ENCODE measurements at regions not wholly inside any gene's neighbourhood (a gene's known extent, or its start where the extent isn't known, plus 50 kb on each side); places are given as distances from the start of the nearest gene placed in this dataset.

DNA sequence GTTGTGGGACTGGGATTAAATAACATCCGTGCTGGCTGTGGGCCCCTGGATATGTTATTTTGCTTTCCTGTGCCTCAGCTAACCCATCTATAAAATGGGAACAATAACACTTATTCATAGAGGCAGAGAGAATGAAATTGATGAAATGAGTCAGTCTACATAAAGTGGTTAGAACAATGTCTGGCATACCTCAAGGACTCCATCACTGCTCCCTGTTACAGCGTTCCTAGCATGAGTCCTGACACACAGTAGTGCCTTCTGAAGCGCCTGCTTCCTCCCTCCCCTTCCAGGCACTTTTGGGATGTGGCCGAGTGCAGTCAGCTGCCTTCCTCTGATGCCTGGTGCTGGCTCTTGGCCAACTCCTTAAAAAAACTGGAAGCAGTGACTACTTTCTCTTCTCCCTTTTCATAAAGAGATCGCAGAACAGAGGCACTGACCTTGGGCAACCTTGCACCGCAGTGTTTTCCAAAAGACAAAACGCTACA, 108.4 kb upstream of the ZMIZ1 start:
- Histone ChIP-seq H3K27me3 (no peaks in the 10 kb centered on the region), H3K9me3 (no peaks in the 10 kb centered on the region), H3K27ac (peak overlapping the region in 1 of 2 donors; percentile 41), H3K4me1 (peaks cover 9 to 35% of the 10 kb centered on the region in 2 donors), H3K4me3 (no peak overlapping the region), H3K36me3 (no peaks in the 10 kb centered on the region)
- DNase-seq, result peak in 3 of 4 donors; percentile 64 to 83 (median 78)
- ATAC-seq, result peak; percentile 44
- TF ChIP-seq CTCF (IDR thresholded peaks at IDR 0.05), result no peak
- intact Hi-C loops (cut with DNase I), result no loop called here

DNA sequence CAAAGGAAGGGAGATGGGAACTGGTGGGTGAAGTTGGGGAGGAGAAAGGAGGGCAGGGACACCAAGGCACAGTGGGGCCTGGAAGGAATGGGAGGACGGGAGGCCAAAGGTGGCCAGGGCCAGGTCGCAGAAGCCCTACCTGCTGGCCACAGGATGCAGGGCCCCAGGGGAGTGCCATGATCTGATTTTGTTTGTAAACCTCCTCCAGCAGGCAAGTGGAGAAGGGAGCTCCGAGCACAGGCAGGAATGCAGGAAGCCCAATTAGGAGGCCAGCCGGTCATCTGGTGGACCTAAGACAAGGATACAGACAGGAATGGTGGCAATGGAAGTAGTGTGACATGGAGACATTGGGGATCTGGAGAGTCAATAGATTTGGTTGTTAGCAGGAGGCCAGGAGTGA, 107.0 kb upstream of the ZMIZ1 start:
- no peaks in the 10 kb centered on the region for H3K36me3 ChIP-seq
- no peaks in the 10 kb centered on the region for H3K27me3 ChIP-seq
- no peak overlapping the region for H3K27ac ChIP-seq
- no peak for DNase-seq
- TF ChIP-seq CTCF (IDR thresholded peaks at IDR 0.05), result no peak
- no peak for ATAC-seq
- no peak overlapping the region for H3K4me3 ChIP-seq
- peaks cover 9 to 35% of the 10 kb centered on the region in 2 donors for H3K4me1 ChIP-seq
- intact Hi-C loops (cut with DNase I), result no loop called here
- H3K9me3 ChIP-seq, result no peaks in the 10 kb centered on the region

- peak overlapping the region in 1 of 2 donors; percentile 36 for H3K27ac ChIP-seq
- intact Hi-C loops (cut with DNase I), result no loop called here
- TF ChIP-seq CTCF (IDR thresholded peaks at IDR 0.05), result no peak
- H3K4me1 ChIP-seq, result peaks cover 9 to 35% of the 10 kb centered on the region in 2 donors
- no peaks in the 10 kb centered on the region for H3K36me3 ChIP-seq
- no peaks in the 10 kb centered on the region for H3K27me3 ChIP-seq
- no peak overlapping the region for H3K4me3 ChIP-seq
- no peak for DNase-seq
- H3K9me3 ChIP-seq, result no peaks in the 10 kb centered on the region
- no peak for ATAC-seq
Measured at GRCh38 chr10:78963074-78964034, 105.4 kb upstream of the ZMIZ1 start.

DNA sequence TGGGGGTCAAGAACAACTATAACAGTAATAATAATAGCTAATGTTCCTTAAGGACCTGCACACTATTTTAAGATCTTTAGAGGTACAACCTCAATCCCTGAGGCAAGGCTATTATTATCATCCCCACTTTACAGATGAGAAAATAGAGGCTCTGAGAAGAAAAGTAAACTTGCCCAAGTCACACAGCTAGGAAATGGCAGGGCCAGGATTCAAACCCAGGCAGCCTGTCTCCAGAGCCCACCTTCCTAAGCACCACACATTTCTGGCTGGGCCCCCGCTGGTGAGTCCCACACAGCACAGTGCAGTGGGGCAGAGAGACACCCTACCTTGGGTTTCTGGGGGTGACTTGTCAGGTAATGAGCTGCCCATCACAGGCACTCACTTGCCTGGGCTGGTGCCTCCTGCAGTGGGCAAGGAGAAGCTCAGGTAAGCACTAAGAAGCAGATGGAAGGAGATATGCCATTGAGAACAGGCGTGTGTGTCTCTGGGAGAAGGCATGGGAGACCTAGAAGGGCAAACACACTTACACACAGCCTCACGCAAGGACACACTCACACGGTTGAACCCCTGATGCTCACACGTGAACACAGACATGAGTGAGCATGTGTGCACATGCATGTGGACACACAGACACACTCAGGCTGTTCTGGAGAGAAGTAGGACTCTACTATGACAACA, 104.4 kb upstream of the ZMIZ1 start:
- intact Hi-C loops (cut with DNase I), result no loop called here
- no peak for DNase-seq

More for the DNA sequence above, 104.4 kb upstream of the ZMIZ1 start:
- no peak for TF ChIP-seq CTCF (IDR thresholded peaks at IDR 0.05)
- peaks cover 9 to 35% of the 10 kb centered on the region in 2 donors for H3K4me1 ChIP-seq
- no peak overlapping the region for H3K27ac ChIP-seq
- no peaks in the 10 kb centered on the region for H3K27me3 ChIP-seq
- no peak for ATAC-seq
- no peaks in the 10 kb centered on the region for H3K36me3 ChIP-seq
- H3K4me3 ChIP-seq, result no peak overlapping the region
- no peaks in the 10 kb centered on the region for H3K9me3 ChIP-seq

Data from left lung (tissue), 4 donors.